ENCODE measurements at regions not wholly inside any gene's neighbourhood (a gene's known extent, or its start where the extent isn't known, plus 50 kb on each side); places are given as distances from the start of the nearest gene placed in this dataset.
A peak's percentile ranks its signal among the peaks of the same experiment; 100 is the strongest.

- TF ChIP-seq POLR2AphosphoS5 (IDR thresholded peaks at IDR 0.05; ENCODE audit: low read depth, low read length) (no peak), SIN3A (IDR thresholded peaks at IDR 0.05; ENCODE audit: borderline replicate concordance, insufficient read depth, low read depth, low read length) (no peak), CTCF (IDR thresholded peaks at IDR 0.05) (peak; percentile 41), REST (IDR thresholded peaks at IDR 0.05; ENCODE audit: insufficient read depth in 1 of 2, low read depth in 2 of 2, low read length in 1 of 2) (no peak), TCF7L2 (IDR thresholded peaks at IDR 0.05; ENCODE audit: low read depth, low read length) (no peak)
Measured at GRCh38 chr2:898319-898718, 52.3 kb upstream of the SNTG2 start.
